Fibroblast of lung (primary cell): ENCODE measurements at regions not wholly inside any gene's neighbourhood (a gene's known extent, or its start where the extent isn't known, plus 50 kb on each side); places are given as distances from the start of the nearest gene placed in this dataset.

Experiments used
- DNase-seq, 2 donors: peaks; one replicate each; pipeline versions ENCODE4 v3.0.0 to v3.0.0-alpha.2; 2010; ENCODE audit warnings: low read depth in 2 of 2
- H2AFZ ChIP-seq: 2 replicates; pipeline ENCODE4 v1.5.1; 2012; ENCODE audit warnings: low read length, control low read depth, inconsistent platforms
- H3K27ac ChIP-seq: 2 replicates; pipeline ENCODE4 v1.5.1; 2011; ENCODE audit warnings: low read length, control low read depth; ENCODE audit not compliant: insufficient read depth
- H3K27me3 ChIP-seq: 2 replicates; pipeline ENCODE4 v1.5.1; 2011; ENCODE audit warnings: mild to moderate bottlenecking, low read length; ENCODE audit not compliant: control insufficient read depth, insufficient read depth
- H3K36me3 ChIP-seq: 2 replicates; pipeline ENCODE4 v1.5.1; 2011; ENCODE audit warnings: low read length; ENCODE audit not compliant: control insufficient read depth, insufficient read depth
- H3K4me1 ChIP-seq: 2 replicates; pipeline ENCODE4 v1.5.1; 2011; ENCODE audit warnings: low read length; ENCODE audit not compliant: control insufficient read depth, insufficient read depth; ENCODE audit errors: extremely low read depth
- H3K4me2 ChIP-seq: 2 replicates; pipeline ENCODE4 v1.5.1; 2011; ENCODE audit warnings: low read length, control low read depth; ENCODE audit not compliant: insufficient read depth; ENCODE audit errors: extremely low read depth
- H3K4me3 ChIP-seq, 4 experiments: fragments of 200-600 bp in 1 of 4; sonication (generic) in 1 of 4; replicated peaks in 1 of 4; 2 replicates each; pipeline ENCODE4 v1.5.1; 2011 to 2016; ENCODE audit warnings: low read length in 4 of 4, low read depth in 3 of 4, mild to moderate bottlenecking in 3 of 4, control low read depth in 2 of 4, inconsistent platforms in 1 of 4, mixed read lengths in 1 of 4; ENCODE audit not compliant: insufficient read depth in 1 of 4; ENCODE audit errors: control extremely low read depth in 1 of 4
- H3K79me2 ChIP-seq: 2 replicates; pipeline ENCODE4 v1.5.1; 2012; ENCODE audit warnings: mild to moderate bottlenecking, low read length, inconsistent platforms; ENCODE audit not compliant: control insufficient read depth, insufficient read depth
- H3K9ac ChIP-seq: 2 replicates; pipeline ENCODE4 v1.5.1; 2011; ENCODE audit warnings: mild to moderate bottlenecking, low read length, control low read depth; ENCODE audit not compliant: insufficient read depth
- H3K9me3 ChIP-seq: 2 replicates; pipeline ENCODE4 v1.5.1; 2012; ENCODE audit warnings: low read depth, low read length; ENCODE audit not compliant: control insufficient read depth, insufficient read depth
- H4K20me1 ChIP-seq: 2 replicates; pipeline ENCODE4 v1.5.1; 2011; ENCODE audit warnings: low read length; ENCODE audit not compliant: control insufficient read depth, insufficient read depth; ENCODE audit errors: extremely low read depth
- CTCF ChIP-seq, 2 donors: IDR thresholded peaks in 1 of 2; conservative IDR thresholded peaks in 1 of 2; 1 replicate in 1 of 2; 2 replicates in 1 of 2; pipeline ENCODE4 v1.5.1; 2011 to 2012; ENCODE audit warnings: low read length in 2 of 2, control low read depth in 1 of 2, inconsistent platforms in 1 of 2, low read depth in 1 of 2, mild to moderate bottlenecking in 1 of 2
- EZH2 ChIP-seq: IDR thresholded peaks from 2 replicates; pipeline ENCODE4 v1.5.1; 2012; ENCODE audit warnings: low read length, control low read depth, mild to moderate bottlenecking; ENCODE audit errors: missing control alignments

- Histone ChIP-seq H3K4me1 (no peaks in the 10 kb centered on the region), H3K27me3 (no peaks in the 10 kb centered on the region), H3K9me3 (no peaks in the 10 kb centered on the region), H2AFZ (no peak overlapping the region), H3K36me3 (no peaks in the 10 kb centered on the region), H3K9ac (no peak overlapping the region), H4K20me1 (no peaks in the 10 kb centered on the region), H3K27ac (no peak overlapping the region), H3K4me2 (no peak overlapping the region), H3K79me2 (no peaks in the 10 kb centered on the region), H3K4me3 (no peak overlapping the region)
- no peak for TF ChIP-seq EZH2
- no peak for TF ChIP-seq CTCF (conservative IDR thresholded peaks at IDR 0.05 in 1 of 2, IDR thresholded peaks at IDR 0.05 in 1 of 2; ENCODE audit: low read depth in 1 of 2, low read length in 2 of 2)
- DNase-seq = no peak
These were observed 59.5 kb upstream of the TARS1 start for GRCh38 chr5:33381243-33381642.
